Left hindlimb (tissue), 1 donor: ENCODE measurements at regions not wholly inside any gene's neighbourhood (a gene's known extent, or its start where the extent isn't known, plus 50 kb on each side); places are given as distances from the start of the nearest gene placed in this dataset.
A peak's percentile ranks its signal among the peaks of the same experiment; 100 is the strongest.
"Not testable (repeated sequence)": the region's sequence is repeated elsewhere in the genome, so short reads cannot be mapped to it uniquely, and the experiment has no call there.

ENCODE experiments used
- DNase-seq: peaks from one replicate; pipeline ENCODE4 v3.0.0-alpha.2; 2018

GRCh38 chr5:17326600-17327037, 109.2 kb downstream of the BASP1 start:
- DNase-seq: no peak

GRCh38 chr5:17327048-17327625, 109.7 kb downstream of the BASP1 start:
- DNase-seq: no peak

- no peak for DNase-seq
These were observed 112.1 kb downstream of the BASP1 start for GRCh38 chr5:17329571-17329970.

- no peak for DNase-seq
These were observed 113.0 kb downstream of the BASP1 start for GRCh38 chr5:17330386-17330785.

GRCh38 chr5:17331651-17332050, 114.2 kb downstream of the BASP1 start:
- no peak for DNase-seq

GRCh38 chr5:17333755-17334154, 116.3 kb downstream of the BASP1 start:
- DNase-seq: no peak

GRCh38 chr5:17336054-17336453, 118.6 kb downstream of the BASP1 start:
- no peak for DNase-seq

- DNase-seq: not testable (repeated sequence)
These were observed 119.3 kb downstream of the BASP1 start for GRCh38 chr5:17336723-17337122.

- DNase-seq: no peak
These were observed 122.4 kb downstream of the BASP1 start for GRCh38 chr5:17339841-17340240.

- no peak for DNase-seq
These were observed 122.9 kb downstream of the BASP1 start for GRCh38 chr5:17340379-17340778.

- DNase-seq: no peak
These were observed 123.4 kb downstream of the BASP1 start for GRCh38 chr5:17340819-17341218.

GRCh38 chr5:17343675-17344074, 126.2 kb downstream of the BASP1 start:
- DNase-seq: no peak

- no peak for DNase-seq
These were observed 129.4 kb downstream of the BASP1 start for GRCh38 chr5:17346811-17347210.

GRCh38 chr5:17352223-17352622, 134.8 kb downstream of the BASP1 start:
- no peak for DNase-seq

- no peak for DNase-seq
These were observed 136.8 kb downstream of the BASP1 start for GRCh38 chr5:17354265-17354664.

- DNase-seq: no peak
These were observed 138.3 kb downstream of the BASP1 start for GRCh38 chr5:17355586-17356346.

- DNase-seq: no peak
These were observed 139.1 kb downstream of the BASP1 start for GRCh38 chr5:17356551-17356950.

GRCh38 chr5:17357504-17357903, 140.1 kb downstream of the BASP1 start:
- DNase-seq: no peak

- no peak for DNase-seq
These were observed 140.0 kb upstream of the TAF11L2 start for GRCh38 chr5:17358031-17358430.

GRCh38 chr5:17359451-17360011, 138.5 kb upstream of the TAF11L2 start:
- peak; percentile 60 for DNase-seq

- DNase-seq: no peak
These were observed 137.2 kb upstream of the TAF11L2 start for GRCh38 chr5:17360879-17361278.

- no peak for DNase-seq
These were observed 136.7 kb upstream of the TAF11L2 start for GRCh38 chr5:17361331-17361730.

GRCh38 chr5:17364987-17365810, 132.8 kb upstream of the TAF11L2 start:
- no peak for DNase-seq

- no peak for DNase-seq
These were observed 132.3 kb upstream of the TAF11L2 start for GRCh38 chr5:17365811-17366138.
